GM23338 (cell line): ENCODE measurements at regions not wholly inside any gene's neighbourhood (a gene's known extent, or its start where the extent isn't known, plus 50 kb on each side); places are given as distances from the start of the nearest gene placed in this dataset.

Source experiments
- ATAC-seq: fragments of 200-7000 bp; cut with Tn5 transposase; 3 replicates; pipeline ENCODE4 v1.9.1; 2020
- DNase-seq: peaks from one replicate; pipeline ENCODE4 v3.0.0-alpha.2; 2015; ENCODE audit warnings: low spot score
- H2AFZ ChIP-seq: fragments of 200-600 bp; sonication (generic); 2 replicates; pipeline ENCODE4 v1.8.0; 2016; ENCODE audit warnings: antibody characterized with exemption, mild to moderate bottlenecking, moderate library complexity
- H3F3A ChIP-seq: fragments of 200-600 bp; sonication (generic); replicated peaks from 2 replicates; pipeline ENCODE4 v1.8.0; 2017; ENCODE audit warnings: antibody characterized with exemption, mixed run types, low read depth
- H3K27ac ChIP-seq: fragments of 200-600 bp; sonication (generic); 2 replicates; pipeline ENCODE4 v1.6.1; 2016; ENCODE audit warnings: low read depth
- H3K27me3 ChIP-seq: fragments of 200-600 bp; sonication (generic); 2 replicates; pipeline ENCODE4 v1.8.0; 2016; ENCODE audit warnings: mild to moderate bottlenecking, mixed run types, moderate library complexity; ENCODE audit not compliant: insufficient read depth
- H3K36me3 ChIP-seq: fragments of 200-600 bp; sonication (generic); 2 replicates; pipeline ENCODE4 v1.8.0; 2016; ENCODE audit warnings: mild to moderate bottlenecking; ENCODE audit not compliant: insufficient read depth
- H3K4me1 ChIP-seq: fragments of 200-600 bp; sonication (generic); 2 replicates; pipeline ENCODE4 v1.8.0; 2016; ENCODE audit warnings: mild to moderate bottlenecking, moderate library complexity; ENCODE audit not compliant: insufficient read depth
- H3K4me2 ChIP-seq: fragments of 200-600 bp; sonication (generic); 2 replicates; pipeline ENCODE4 v1.7.1; 2017; ENCODE audit warnings: mixed run types
- H3K4me3 ChIP-seq: fragments of 200-600 bp; sonication (generic); 2 replicates; pipeline ENCODE4 v1.6.1; 2016; ENCODE audit warnings: mixed run types
- H3K79me2 ChIP-seq: fragments of 200-600 bp; sonication (generic); replicated peaks from 2 replicates; pipeline ENCODE4 v1.8.0; 2017; ENCODE audit warnings: mild to moderate bottlenecking; ENCODE audit not compliant: insufficient read depth
- H3K9me2 ChIP-seq: fragments of 200-600 bp; sonication (generic); 2 replicates; pipeline ENCODE4 v1.8.0; 2017; ENCODE audit not compliant: insufficient read depth
- H4K20me1 ChIP-seq: fragments of 200-600 bp; sonication (generic); replicated peaks from 2 replicates; pipeline ENCODE4 v1.8.0; 2017; ENCODE audit warnings: mild to moderate bottlenecking; ENCODE audit not compliant: insufficient read depth
- H3K27ac Mint-ChIP-seq: 2 replicates; pipeline ENCODE4 v1.8.0; 2020; ENCODE audit warnings: inconsistent platforms, mild to moderate bottlenecking, moderate library complexity, mixed read lengths
- H3K27me3 Mint-ChIP-seq: 3 replicates; pipeline ENCODE4 v1.8.0; 2022; ENCODE audit warnings: low read depth, mild to moderate bottlenecking, moderate library complexity, mixed read lengths, inconsistent platforms; ENCODE audit not compliant: insufficient read depth, poor library complexity
- H3K36me3 Mint-ChIP-seq: 3 replicates; pipeline ENCODE4 v1.8.0; 2021; ENCODE audit warnings: low read depth, mild to moderate bottlenecking, inconsistent platforms, moderate library complexity, mixed read lengths
- H3K4me1 Mint-ChIP-seq: 3 replicates; pipeline ENCODE4 v1.8.0; 2020; ENCODE audit warnings: mild to moderate bottlenecking, inconsistent platforms, mixed read lengths
- H3K4me3 Mint-ChIP-seq: 3 replicates; pipeline ENCODE4 v1.8.0; 2021; ENCODE audit warnings: moderate library complexity, mild to moderate bottlenecking, inconsistent platforms, mixed read lengths
- H3K9me3 Mint-ChIP-seq: 3 replicates; pipeline ENCODE4 v1.8.0; 2020; ENCODE audit warnings: moderate library complexity, mild to moderate bottlenecking, inconsistent platforms, mixed read lengths
- CREB1 ChIP-seq: fragments of 250-450 bp; sonication (Bioruptor Pico); IDR thresholded peaks from 2 replicates; pipeline ENCODE4 v1.5.0; 2020; ENCODE audit warnings: low read depth, mild to moderate bottlenecking, moderate library complexity
- CTCF ChIP-seq, 2 experiments: fragments of 200-600 bp in 1 of 2; sonication (generic) in 1 of 2; conservative IDR thresholded peaks; 2 replicates each; pipeline versions ENCODE4 v1.5.1 to v1.6.1; 2016 to 2017; ENCODE audit warnings: antibody characterized with exemption in 2 of 2, low read depth in 2 of 2, mild to moderate bottlenecking in 2 of 2, moderate library complexity in 1 of 2
- ETS1 ChIP-seq: IDR thresholded peaks from 2 replicates; pipeline ENCODE4 v1.6.1; 2016; ENCODE audit warnings: antibody characterized with exemption
- EZH2 ChIP-seq: fragments of 200-600 bp; sonication (generic); IDR thresholded peaks from one replicate; pipeline ENCODE4 v1.8.0; 2017; ENCODE audit warnings: antibody characterized with exemption, mild to moderate bottlenecking, low read depth; ENCODE audit not compliant: unreplicated experiment
- EZH2phosphoT487 ChIP-seq: fragments of 200-600 bp; sonication (generic); IDR thresholded peaks from one replicate; pipeline ENCODE4 v1.8.1; 2018; ENCODE audit warnings: antibody characterized with exemption; ENCODE audit not compliant: unreplicated experiment
- JUNB ChIP-seq: IDR thresholded peaks from one replicate; pipeline ENCODE4 v1.6.1; 2016; ENCODE audit warnings: antibody characterized with exemption; ENCODE audit not compliant: unreplicated experiment
- POLR2AphosphoS5 ChIP-seq: IDR thresholded peaks from 2 replicates; pipeline ENCODE4 v1.6.1; 2016; ENCODE audit warnings: antibody characterized with exemption, low read depth
- STAT1 ChIP-seq: IDR thresholded peaks from one replicate; pipeline ENCODE4 v1.6.1; 2016; ENCODE audit warnings: antibody characterized with exemption; ENCODE audit not compliant: unreplicated experiment
- ZNF114 ChIP-seq: fragments of 250-450 bp; sonication (Bioruptor Pico); IDR thresholded peaks from 2 replicates; pipeline ENCODE4 v1.5.0; 2020; ENCODE audit warnings: mild to moderate bottlenecking, moderate library complexity
- ZNF331 ChIP-seq: fragments of 250-450 bp; sonication (Bioruptor Pico); IDR thresholded peaks from 2 replicates; pipeline ENCODE4 v1.5.0; 2020; ENCODE audit warnings: low read depth, mild to moderate bottlenecking, moderate library complexity
- TF ChIP-seq, protein P1 (sequence below): fragments of 250-450 bp; sonication (Bioruptor Pico); IDR thresholded peaks from 2 replicates; pipeline ENCODE4 v1.5.0; 2020; ENCODE audit warnings: mild to moderate bottlenecking, moderate library complexity

GRCh38 chr2:2590841-2591541 is 259.9 kb upstream of the MYT1L start:
- H3K27ac ChIP-seq, result no peak overlapping the region
- Mint-ChIP-seq H3K27me3 (peaks cover 2% of the 10 kb centered on the region), H3K9me3 (peaks cover 4% of the 10 kb centered on the region; the same call in 2 of the 3 replicates), H3K4me3 (no peak overlapping the region), H3K36me3 (no peaks in the 10 kb centered on the region), H3K27ac (no peak overlapping the region), H3K4me1 (peaks cover 12% of the 10 kb centered on the region)
- no peak for DNase-seq
- no peak for ATAC-seq
- TF ChIP-seq CREB1 (CRISPR knock-in tag) (no peak), ZNF114 (no peak), ETS1 (no peak), STAT1 (no peak), JUNB (no peak), EZH2 (no peak)
- no peaks in the 10 kb centered on the region for H3K27me3 ChIP-seq
- H3K4me2 ChIP-seq, result no peak overlapping the region
- peaks cover 5% of the 10 kb centered on the region; the same call in 1 of the 2 replicates for H3K9me2 ChIP-seq
- H3K4me3 ChIP-seq, result no peak overlapping the region
- no peak overlapping the region; the same call in 1 of the 2 replicates for H2AFZ ChIP-seq
- H3K79me2 ChIP-seq, result no peaks in the 10 kb centered on the region
- no peaks in the 10 kb centered on the region for H4K20me1 ChIP-seq
- no peaks in the 10 kb centered on the region for H3K36me3 ChIP-seq
- no peaks in the 10 kb centered on the region for H3K4me1 ChIP-seq
- no peaks in the 10 kb centered on the region for H3F3A ChIP-seq

- H3K27ac Mint-ChIP-seq, result no peak overlapping the region
- H3K36me3 ChIP-seq, result no peaks in the 10 kb centered on the region
- no peaks in the 10 kb centered on the region; the same call in 2 of the 3 replicates for H3K9me3 Mint-ChIP-seq
- no peaks in the 10 kb centered on the region for H4K20me1 ChIP-seq
- DNase-seq, result no peak
- ATAC-seq, result no peak
- H3K36me3 Mint-ChIP-seq, result no peaks in the 10 kb centered on the region
- peaks cover 14% of the 10 kb centered on the region for H3K4me1 Mint-ChIP-seq
- H3K4me1 ChIP-seq, result no peaks in the 10 kb centered on the region
- no peaks in the 10 kb centered on the region for H3K27me3 ChIP-seq
- no peak overlapping the region for H3K4me3 Mint-ChIP-seq
- peaks cover 5% of the 10 kb centered on the region; the same call in 1 of the 2 replicates for H3K9me2 ChIP-seq
- H3K4me2 ChIP-seq, result no peak overlapping the region
- H2AFZ ChIP-seq, result 0 out of 2 replicates have a peak overlapping the region, but pooled peaks have one; percentile 18
- no peaks in the 10 kb centered on the region for H3K79me2 ChIP-seq
- H3F3A ChIP-seq, result no peaks in the 10 kb centered on the region
- no peak overlapping the region for H3K27ac ChIP-seq
- peaks cover 2% of the 10 kb centered on the region for H3K27me3 Mint-ChIP-seq
- no peak overlapping the region for H3K4me3 ChIP-seq
- TF ChIP-seq POLR2AphosphoS5 (no peak), EZH2 (no peak), ZNF331 (CRISPR knock-in tag) (no peak), CTCF (conservative IDR thresholded peaks at IDR 0.05; ENCODE audit: low read depth in 2 of 2) (no peak), STAT1 (no peak), EZH2phosphoT487 (no peak)
- TF ChIP-seq, protein P1, sequence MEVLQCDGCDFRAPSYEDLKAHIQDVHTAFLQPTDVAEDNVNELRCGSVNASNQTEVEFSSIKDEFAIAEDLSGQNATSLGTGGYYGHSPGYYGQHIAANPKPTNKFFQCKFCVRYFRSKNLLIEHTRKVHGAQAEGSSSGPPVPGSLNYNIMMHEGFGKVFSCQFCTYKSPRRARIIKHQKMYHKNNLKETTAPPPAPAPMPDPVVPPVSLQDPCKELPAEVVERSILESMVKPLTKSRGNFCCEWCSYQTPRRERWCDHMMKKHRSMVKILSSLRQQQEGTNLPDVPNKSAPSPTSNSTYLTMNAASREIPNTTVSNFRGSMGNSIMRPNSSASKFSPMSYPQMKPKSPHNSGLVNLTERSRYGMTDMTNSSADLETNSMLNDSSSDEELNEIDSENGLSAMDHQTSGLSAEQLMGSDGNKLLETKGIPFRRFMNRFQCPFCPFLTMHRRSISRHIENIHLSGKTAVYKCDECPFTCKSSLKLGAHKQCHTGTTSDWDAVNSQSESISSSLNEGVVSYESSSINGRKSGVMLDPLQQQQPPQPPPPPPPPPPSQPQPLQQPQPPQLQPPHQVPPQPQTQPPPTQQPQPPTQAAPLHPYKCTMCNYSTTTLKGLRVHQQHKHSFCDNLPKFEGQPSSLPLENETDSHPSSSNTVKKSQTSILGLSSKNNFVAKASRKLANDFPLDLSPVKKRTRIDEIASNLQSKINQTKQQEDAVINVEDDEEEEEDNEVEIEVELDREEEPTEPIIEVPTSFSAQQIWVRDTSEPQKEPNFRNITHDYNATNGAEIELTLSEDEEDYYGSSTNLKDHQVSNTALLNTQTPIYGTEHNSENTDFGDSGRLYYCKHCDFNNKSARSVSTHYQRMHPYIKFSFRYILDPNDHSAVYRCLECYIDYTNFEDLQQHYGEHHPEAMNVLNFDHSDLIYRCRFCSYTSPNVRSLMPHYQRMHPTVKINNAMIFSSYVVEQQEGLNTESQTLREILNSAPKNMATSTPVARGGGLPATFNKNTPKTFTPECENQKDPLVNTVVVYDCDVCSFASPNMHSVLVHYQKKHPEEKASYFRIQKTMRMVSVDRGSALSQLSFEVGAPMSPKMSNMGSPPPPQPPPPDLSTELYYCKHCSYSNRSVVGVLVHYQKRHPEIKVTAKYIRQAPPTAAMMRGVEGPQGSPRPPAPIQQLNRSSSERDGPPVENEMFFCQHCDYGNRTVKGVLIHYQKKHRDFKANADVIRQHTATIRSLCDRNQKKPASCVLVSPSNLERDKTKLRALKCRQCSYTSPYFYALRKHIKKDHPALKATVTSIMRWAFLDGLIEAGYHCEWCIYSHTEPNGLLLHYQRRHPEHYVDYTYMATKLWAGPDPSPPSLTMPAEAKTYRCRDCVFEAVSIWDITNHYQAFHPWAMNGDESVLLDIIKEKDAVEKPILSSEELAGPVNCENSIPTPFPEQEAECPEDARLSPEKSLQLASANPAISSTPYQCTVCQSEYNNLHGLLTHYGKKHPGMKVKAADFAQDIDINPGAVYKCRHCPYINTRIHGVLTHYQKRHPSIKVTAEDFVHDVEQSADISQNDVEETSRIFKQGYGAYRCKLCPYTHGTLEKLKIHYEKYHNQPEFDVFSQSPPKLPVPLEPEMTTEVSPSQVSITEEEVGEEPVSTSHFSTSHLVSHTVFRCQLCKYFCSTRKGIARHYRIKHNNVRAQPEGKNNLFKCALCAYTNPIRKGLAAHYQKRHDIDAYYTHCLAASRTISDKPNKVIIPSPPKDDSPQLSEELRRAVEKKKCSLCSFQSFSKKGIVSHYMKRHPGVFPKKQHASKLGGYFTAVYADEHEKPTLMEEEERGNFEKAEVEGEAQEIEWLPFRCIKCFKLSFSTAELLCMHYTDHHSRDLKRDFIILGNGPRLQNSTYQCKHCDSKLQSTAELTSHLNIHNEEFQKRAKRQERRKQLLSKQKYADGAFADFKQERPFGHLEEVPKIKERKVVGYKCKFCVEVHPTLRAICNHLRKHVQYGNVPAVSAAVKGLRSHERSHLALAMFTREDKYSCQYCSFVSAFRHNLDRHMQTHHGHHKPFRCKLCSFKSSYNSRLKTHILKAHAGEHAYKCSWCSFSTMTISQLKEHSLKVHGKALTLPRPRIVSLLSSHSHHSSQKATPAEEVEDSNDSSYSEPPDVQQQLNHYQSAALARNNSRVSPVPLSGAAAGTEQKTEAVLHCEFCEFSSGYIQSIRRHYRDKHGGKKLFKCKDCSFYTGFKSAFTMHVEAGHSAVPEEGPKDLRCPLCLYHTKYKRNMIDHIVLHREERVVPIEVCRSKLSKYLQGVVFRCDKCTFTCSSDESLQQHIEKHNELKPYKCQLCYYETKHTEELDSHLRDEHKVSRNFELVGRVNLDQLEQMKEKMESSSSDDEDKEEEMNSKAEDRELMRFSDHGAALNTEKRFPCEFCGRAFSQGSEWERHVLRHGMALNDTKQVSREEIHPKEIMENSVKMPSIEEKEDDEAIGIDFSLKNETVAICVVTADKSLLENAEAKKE (CRISPR knock-in tag), result no peak
Observed at GRCh38 chr2:2590141-2590540, 259.1 kb upstream of the MYT1L start.
